ENCODE measurements at regions not wholly inside any gene's neighbourhood (a gene's known extent, or its start where the extent isn't known, plus 50 kb on each side); places are given as distances from the start of the nearest gene placed in this dataset.

DNA sequence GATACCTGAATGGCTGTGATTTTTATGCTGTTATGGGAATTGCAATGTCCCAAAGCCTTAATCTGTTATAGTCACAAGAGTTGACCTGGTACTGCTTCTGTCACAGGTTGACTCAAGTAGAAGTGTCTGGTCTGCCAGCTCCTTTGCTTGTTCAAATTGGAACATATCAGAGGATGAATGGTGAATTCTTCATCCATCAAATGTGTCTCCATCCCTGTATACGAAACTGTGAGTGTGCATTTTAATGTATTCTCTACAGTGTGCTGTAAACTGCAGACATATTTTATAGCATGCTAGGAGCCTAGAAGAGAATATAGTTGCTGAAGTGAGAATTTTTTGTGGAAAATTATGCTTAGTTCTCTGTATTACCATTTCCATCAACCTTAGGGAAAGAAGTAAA, 608.4 kb downstream of the AMY1C start:
- no peak overlapping the region for H3K4me3 ChIP-seq (replicated peaks in 1 of 2; ENCODE audit: low read depth in 2 of 2, low read length in 2 of 2)
- TF ChIP-seq, protein P1, sequence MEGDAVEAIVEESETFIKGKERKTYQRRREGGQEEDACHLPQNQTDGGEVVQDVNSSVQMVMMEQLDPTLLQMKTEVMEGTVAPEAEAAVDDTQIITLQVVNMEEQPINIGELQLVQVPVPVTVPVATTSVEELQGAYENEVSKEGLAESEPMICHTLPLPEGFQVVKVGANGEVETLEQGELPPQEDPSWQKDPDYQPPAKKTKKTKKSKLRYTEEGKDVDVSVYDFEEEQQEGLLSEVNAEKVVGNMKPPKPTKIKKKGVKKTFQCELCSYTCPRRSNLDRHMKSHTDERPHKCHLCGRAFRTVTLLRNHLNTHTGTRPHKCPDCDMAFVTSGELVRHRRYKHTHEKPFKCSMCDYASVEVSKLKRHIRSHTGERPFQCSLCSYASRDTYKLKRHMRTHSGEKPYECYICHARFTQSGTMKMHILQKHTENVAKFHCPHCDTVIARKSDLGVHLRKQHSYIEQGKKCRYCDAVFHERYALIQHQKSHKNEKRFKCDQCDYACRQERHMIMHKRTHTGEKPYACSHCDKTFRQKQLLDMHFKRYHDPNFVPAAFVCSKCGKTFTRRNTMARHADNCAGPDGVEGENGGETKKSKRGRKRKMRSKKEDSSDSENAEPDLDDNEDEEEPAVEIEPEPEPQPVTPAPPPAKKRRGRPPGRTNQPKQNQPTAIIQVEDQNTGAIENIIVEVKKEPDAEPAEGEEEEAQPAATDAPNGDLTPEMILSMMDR (IDR thresholded peaks at IDR 0.05; ENCODE audit: low read depth, low read length), result no peak
- DNase-seq (ENCODE audit: low read depth in 2 of 2), result no peak

DNA sequence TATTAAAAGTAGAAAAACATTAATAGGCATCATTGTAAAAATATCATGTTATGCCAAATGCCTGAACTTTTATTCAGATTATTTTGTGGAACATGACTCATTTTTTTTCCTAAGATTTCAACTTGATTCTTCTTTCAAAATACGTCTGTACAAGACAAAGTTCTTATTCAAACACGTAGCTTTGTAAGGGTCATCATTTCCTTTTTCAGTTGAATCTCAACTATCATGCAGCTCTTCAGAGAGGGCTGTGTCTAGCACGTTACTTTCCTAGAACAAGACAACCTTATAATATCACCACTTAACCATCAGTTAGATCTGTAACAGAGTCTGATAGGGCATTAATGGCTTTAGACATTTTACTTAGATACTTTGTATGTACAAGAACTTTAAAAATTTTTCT, 608.9 kb downstream of the AMY1C start:
- TF ChIP-seq, protein P1 (IDR thresholded peaks at IDR 0.05; ENCODE audit: low read depth, low read length), result no peak
- no peak overlapping the region for H3K4me3 ChIP-seq (replicated peaks in 1 of 2; ENCODE audit: low read depth in 2 of 2, low read length in 2 of 2)
- DNase-seq (ENCODE audit: low read depth in 2 of 2), result no peak

DNA sequence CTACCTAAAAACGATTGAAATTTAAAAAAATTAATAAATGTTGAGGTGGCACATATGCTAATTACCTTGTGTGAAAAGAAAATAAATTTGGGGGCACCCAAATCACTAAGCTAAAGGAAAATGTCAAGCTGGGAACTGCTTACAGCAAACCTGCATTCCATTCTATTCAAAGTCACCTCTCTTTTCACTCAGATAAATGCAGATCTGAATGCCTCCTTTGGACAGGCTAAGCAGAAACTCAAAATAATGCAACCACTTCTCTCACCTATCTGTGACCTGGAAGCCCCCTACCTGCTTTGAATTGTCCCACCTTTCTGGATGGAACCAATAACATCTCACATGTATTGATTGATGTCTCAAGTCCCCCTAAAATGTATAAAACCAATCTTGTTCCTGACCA, 628.7 kb downstream of the AMY1C start:
- no peak overlapping the region for H3K4me3 ChIP-seq (replicated peaks in 1 of 2; ENCODE audit: low read depth in 2 of 2, low read length in 2 of 2)
- TF ChIP-seq, protein P1 (IDR thresholded peaks at IDR 0.05; ENCODE audit: low read depth, low read length), result no peak

DNA sequence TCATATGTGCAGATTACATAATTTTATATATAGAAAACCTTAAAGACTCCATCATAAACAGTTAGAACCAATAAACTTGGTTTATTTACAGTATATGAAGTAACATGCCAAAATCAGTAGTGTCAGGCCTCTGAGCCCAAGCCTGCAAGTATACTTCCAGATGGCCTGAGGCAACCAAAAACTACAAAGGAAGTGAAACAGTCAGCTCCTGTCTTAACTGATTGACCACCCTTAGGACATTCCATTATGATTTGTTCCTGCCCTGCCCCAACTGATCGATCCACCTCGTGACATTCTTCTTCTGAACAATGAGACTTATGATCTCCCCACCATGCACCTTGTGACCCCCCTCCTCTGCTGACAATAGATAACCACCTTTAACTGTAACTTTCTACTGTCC, 630.3 kb downstream of the AMY1C start:
- DNase-seq (ENCODE audit: low read depth in 2 of 2), result no peak
- TF ChIP-seq, protein P1 (IDR thresholded peaks at IDR 0.05; ENCODE audit: low read depth, low read length), result no peak
- no peak overlapping the region for H3K4me3 ChIP-seq (replicated peaks in 1 of 2; ENCODE audit: low read depth in 2 of 2, low read length in 2 of 2)

More for the DNA sequence above, 628.7 kb downstream of the AMY1C start:
- no peak for DNase-seq (ENCODE audit: low read depth in 2 of 2)

DNA sequence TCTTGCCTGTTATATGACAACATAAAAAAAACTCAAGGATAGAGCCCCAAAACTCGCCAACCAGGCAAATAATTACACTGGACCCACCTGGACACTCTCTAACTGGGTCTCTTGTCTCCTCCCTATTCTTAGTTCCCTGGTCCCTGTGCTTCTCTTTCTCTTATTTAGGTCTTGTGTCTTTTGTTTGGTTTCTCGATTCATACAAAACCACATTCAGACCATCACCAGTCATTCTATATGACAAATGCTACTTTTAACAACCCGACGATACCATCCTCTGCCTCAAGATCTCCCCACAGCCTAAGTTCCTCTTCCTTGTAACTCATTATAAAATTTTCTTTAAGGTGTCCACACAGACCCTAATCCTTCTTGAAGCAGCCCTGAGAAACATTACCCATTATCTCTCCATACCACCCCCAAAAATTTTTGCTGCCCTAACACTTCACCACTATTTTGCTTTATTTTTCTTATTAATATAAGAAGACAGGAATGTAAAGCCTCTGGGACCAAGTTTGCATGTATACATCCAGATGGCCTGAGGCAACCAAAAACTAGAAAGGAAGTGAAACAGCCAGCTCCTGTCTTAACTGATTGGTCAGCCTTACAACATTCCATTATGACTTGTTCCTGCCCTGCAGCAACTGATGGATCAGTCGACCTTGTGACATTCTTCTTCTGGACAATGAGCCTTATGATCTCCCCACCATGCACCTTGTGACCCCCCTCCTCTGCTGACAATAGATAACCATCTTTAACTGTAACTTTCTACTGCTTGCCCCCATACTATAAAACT, 638.2 kb downstream of the AMY1C start:
- no peak overlapping the region for H3K4me3 ChIP-seq (replicated peaks in 1 of 2; ENCODE audit: low read depth in 2 of 2, low read length in 2 of 2)
- DNase-seq (ENCODE audit: low read depth in 2 of 2), result no peak
- TF ChIP-seq, protein P1 (IDR thresholded peaks at IDR 0.05; ENCODE audit: low read depth, low read length), result no peak

DNA sequence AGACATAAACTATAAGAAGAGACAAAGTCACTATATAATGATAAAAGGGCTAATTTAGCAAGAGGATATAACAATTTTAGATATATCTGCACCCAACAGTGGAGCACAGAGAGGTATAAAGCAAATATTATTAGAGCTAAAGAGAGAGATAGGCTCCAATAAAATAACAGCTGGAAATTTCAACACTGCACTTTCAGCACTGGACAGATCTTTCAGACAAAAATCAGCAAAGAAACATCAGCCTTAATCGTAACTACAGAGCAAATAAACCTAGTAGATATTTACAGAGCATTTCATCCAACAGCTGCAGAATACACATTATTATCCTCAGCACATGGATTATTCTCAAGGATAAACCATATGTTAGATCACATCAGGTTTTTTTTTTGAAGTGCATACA, 642.9 kb downstream of the AMY1C start:
- DNase-seq (ENCODE audit: low read depth in 2 of 2), result no peak
- no peak overlapping the region for H3K4me3 ChIP-seq (replicated peaks in 1 of 2; ENCODE audit: low read depth in 2 of 2, low read length in 2 of 2)
- TF ChIP-seq, protein P1 (IDR thresholded peaks at IDR 0.05; ENCODE audit: low read depth, low read length), result no peak

DNA sequence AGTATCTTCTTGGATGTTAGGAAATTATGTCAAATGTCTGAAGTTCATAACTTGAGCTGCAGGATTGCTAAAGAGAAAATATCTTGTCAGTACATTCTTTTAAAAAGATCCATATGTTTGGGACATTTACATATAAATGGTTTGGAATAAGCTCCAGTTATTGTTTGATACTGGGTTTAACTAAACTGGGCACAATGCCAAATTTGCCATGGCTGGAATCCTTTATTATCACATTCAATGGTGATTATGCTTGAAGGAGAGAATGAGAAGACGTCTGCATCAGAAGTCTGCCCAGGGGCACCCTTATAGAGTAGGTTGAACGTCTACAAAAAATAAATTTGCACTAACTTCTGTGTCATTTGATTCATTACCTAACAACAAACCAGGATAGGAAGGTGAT, 652.5 kb downstream of the AMY1C start:
- TF ChIP-seq, protein P1 (IDR thresholded peaks at IDR 0.05; ENCODE audit: low read depth, low read length), result no peak
- no peak overlapping the region for H3K4me3 ChIP-seq (replicated peaks in 1 of 2; ENCODE audit: low read depth in 2 of 2, low read length in 2 of 2)
- no peak for DNase-seq (ENCODE audit: low read depth in 2 of 2)

All from cardiac fibroblast (primary cell).